ENCODE measurements at regions not wholly inside any gene's neighbourhood (a gene's known extent, or its start where the extent isn't known, plus 50 kb on each side); places are given as distances from the start of the nearest gene placed in this dataset.

GRCh38 chr5:117143406-117143805 lies 568.8 kb upstream of the SEMA6A start:
- H3K9ac ChIP-seq (ENCODE audit: low read length) = no peak overlapping the region
- TF ChIP-seq TAF1 (IDR thresholded peaks at IDR 0.05; ENCODE audit: low read depth) = no peak
- TF ChIP-seq, protein P1, sequence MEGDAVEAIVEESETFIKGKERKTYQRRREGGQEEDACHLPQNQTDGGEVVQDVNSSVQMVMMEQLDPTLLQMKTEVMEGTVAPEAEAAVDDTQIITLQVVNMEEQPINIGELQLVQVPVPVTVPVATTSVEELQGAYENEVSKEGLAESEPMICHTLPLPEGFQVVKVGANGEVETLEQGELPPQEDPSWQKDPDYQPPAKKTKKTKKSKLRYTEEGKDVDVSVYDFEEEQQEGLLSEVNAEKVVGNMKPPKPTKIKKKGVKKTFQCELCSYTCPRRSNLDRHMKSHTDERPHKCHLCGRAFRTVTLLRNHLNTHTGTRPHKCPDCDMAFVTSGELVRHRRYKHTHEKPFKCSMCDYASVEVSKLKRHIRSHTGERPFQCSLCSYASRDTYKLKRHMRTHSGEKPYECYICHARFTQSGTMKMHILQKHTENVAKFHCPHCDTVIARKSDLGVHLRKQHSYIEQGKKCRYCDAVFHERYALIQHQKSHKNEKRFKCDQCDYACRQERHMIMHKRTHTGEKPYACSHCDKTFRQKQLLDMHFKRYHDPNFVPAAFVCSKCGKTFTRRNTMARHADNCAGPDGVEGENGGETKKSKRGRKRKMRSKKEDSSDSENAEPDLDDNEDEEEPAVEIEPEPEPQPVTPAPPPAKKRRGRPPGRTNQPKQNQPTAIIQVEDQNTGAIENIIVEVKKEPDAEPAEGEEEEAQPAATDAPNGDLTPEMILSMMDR (IDR thresholded peaks at IDR 0.05; ENCODE audit: poor library complexity, severe bottlenecking) = no peak
- no peak for TF ChIP-seq MXI1 (conservative IDR thresholded peaks at IDR 0.05; ENCODE audit: poor library complexity, severe bottlenecking)
- TF ChIP-seq REST (IDR thresholded peaks at IDR 0.05; ENCODE audit: borderline replicate concordance) = no peak
- no peak for TF ChIP-seq SMC3 (conservative IDR thresholded peaks at IDR 0.05; ENCODE audit: poor library complexity)
- TF ChIP-seq EZH2 (IDR thresholded peaks at IDR 0.05; ENCODE audit: borderline replicate concordance, insufficient read depth, low read length, poor library complexity, severe bottlenecking) = no peak
- no peak for TF ChIP-seq POLR2AphosphoS5 (IDR thresholded peaks at IDR 0.05)
- H3K27me3 ChIP-seq (ENCODE audit: insufficient read depth, low read depth, low read length) = no peaks in the 10 kb centered on the region
- no peak overlapping the region for H3K4me2 ChIP-seq (ENCODE audit: low read length)
- H3K79me2 ChIP-seq (replicated peaks; ENCODE audit: insufficient read depth, low read length) = no peaks in the 10 kb centered on the region
- H3K9me3 ChIP-seq (ENCODE audit: low read length) = no peaks in the 10 kb centered on the region
- H3K9me2 ChIP-seq (ENCODE audit: insufficient read depth, low read length) = no peaks in the 10 kb centered on the region
- H4K20me1 ChIP-seq (ENCODE audit: insufficient read depth) = no peaks in the 10 kb centered on the region
- H3K36me3 ChIP-seq (ENCODE audit: insufficient read depth, low read length) = no peaks in the 10 kb centered on the region
- no peaks in the 10 kb centered on the region for H3F3A ChIP-seq (ENCODE audit: insufficient read depth, low read length, poor library complexity, severe bottlenecking)
- no peak overlapping the region for H3K4me3 ChIP-seq (ENCODE audit: low read length)
- H3K27ac ChIP-seq (ENCODE audit: low read length) = no peak overlapping the region
- H2AFZ ChIP-seq (ENCODE audit: low read depth, low read length) = no peak overlapping the region

DNA sequence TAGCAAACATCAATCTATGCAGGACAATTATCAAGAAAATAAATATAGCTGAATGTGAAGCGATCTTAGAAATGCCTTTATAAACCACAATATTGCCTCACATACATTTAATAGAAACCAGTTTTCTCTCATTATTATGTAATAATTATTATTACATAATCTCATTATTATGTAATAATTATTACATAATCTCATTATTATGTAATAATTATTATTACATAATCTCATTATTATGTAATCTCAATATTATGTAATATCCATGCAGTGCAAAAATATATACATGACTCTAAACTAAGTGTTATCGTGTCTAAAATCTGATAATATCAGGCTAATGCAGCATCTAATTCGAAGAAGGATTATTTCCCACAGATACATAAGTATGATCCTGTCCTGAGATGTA lies 563.9 kb upstream of the SEMA6A start:
- TF ChIP-seq EZH2 (IDR thresholded peaks at IDR 0.05; ENCODE audit: borderline replicate concordance, insufficient read depth, low read length, poor library complexity, severe bottlenecking) (no peak), RAD21 (conservative IDR thresholded peaks at IDR 0.05) (no peak), MXI1 (conservative IDR thresholded peaks at IDR 0.05; ENCODE audit: poor library complexity, severe bottlenecking) (no peak), REST (IDR thresholded peaks at IDR 0.05; ENCODE audit: borderline replicate concordance) (no peak), EP300 (conservative IDR thresholded peaks at IDR 0.05; ENCODE audit: poor library complexity, severe bottlenecking) (no peak), SMC3 (conservative IDR thresholded peaks at IDR 0.05; ENCODE audit: poor library complexity) (no peak), POLR2AphosphoS5 (IDR thresholded peaks at IDR 0.05) (no peak), TAF1 (IDR thresholded peaks at IDR 0.05; ENCODE audit: low read depth) (no peak)
- TF ChIP-seq, protein P1 (IDR thresholded peaks at IDR 0.05; ENCODE audit: poor library complexity, severe bottlenecking) = no peak
- Histone ChIP-seq H3K79me2 (replicated peaks; ENCODE audit: insufficient read depth, low read length) (no peaks in the 10 kb centered on the region), H3F3A (ENCODE audit: insufficient read depth, low read length, poor library complexity, severe bottlenecking) (no peaks in the 10 kb centered on the region)

More for the DNA sequence above, 563.9 kb upstream of the SEMA6A start:
- Histone ChIP-seq H4K20me1 (ENCODE audit: insufficient read depth) (no peaks in the 10 kb centered on the region), H3K9me3 (ENCODE audit: low read length) (no peaks in the 10 kb centered on the region), H3K27ac (ENCODE audit: low read length) (no peak overlapping the region), H3K27me3 (ENCODE audit: insufficient read depth, low read depth, low read length) (no peaks in the 10 kb centered on the region), H3K9ac (ENCODE audit: low read length) (no peak overlapping the region), H3K4me3 (ENCODE audit: low read length) (no peak overlapping the region), H3K9me2 (ENCODE audit: insufficient read depth, low read length) (no peaks in the 10 kb centered on the region), H2AFZ (ENCODE audit: low read depth, low read length) (no peak overlapping the region), H3K4me2 (ENCODE audit: low read length) (no peak overlapping the region), H3K36me3 (ENCODE audit: insufficient read depth, low read length) (no peaks in the 10 kb centered on the region)
